HepG2 (cell line): ENCODE measurements at regions not wholly inside any gene's neighbourhood (a gene's known extent, or its start where the extent isn't known, plus 50 kb on each side); places are given as distances from the start of the nearest gene placed in this dataset.

Source experiments
- FOXK2 ChIP-seq: fragments of 450-650 bp; IDR thresholded peaks from 2 replicates; pipeline ENCODE4 v1.6.1; 2016
- ZNF343 ChIP-seq: sonication (generic); formaldehyde crosslinking; IDR thresholded peaks from 2 replicates; pipeline ENCODE4 v1.4.0; 2020; ENCODE audit warnings: mild to moderate bottlenecking, missing genetic modification reagents
- TF ChIP-seq, protein P1 (sequence below): IDR thresholded peaks from 2 replicates; pipeline ENCODE4 v1.6.1; 2016; ENCODE audit warnings: missing genetic modification reagents, missing compliant biosample characterization
- TF ChIP-seq, protein P2 (sequence below): sonication (generic); formaldehyde crosslinking; IDR thresholded peaks from 2 replicates; pipeline ENCODE4 v1.5.0; 2020; ENCODE audit warnings: mild to moderate bottlenecking, missing genetic modification reagents, moderate library complexity

DNA sequence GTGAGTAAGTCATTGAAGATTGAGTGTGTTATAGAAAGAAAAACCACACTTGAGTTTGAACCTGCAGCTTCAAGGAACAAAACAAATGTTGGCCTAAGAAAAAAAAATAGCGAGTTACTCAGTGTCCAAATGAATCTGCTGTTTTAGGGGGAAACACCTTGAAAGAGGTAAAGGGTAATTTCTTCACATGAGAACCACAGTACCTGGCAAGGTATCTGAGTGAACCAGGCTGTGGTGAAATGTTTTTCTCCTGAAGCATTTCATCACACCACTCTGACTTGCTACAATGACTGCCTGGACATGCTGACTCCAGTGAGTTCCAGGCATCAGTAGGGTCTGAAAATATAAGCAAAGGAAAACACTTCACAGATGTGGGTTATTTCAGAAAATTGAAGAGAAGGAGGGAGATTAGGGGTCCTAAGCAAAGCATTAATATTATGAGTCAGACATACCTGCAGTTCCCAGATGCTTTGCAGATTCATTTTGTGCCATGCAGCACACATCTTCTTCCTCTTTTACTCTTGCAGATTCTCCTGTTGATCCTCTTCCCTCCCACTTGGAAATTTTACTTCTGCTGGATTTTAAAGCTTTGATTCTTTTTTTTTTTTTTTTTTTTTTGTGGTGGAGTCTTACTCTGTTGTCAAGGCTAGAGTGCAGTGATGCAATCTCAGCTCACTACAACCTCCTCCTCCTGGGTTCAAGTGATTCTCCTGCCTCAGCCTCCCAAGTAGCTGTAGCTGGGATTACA is 206.2 kb upstream of the SGK1 start:
- TF ChIP-seq, protein P1, sequence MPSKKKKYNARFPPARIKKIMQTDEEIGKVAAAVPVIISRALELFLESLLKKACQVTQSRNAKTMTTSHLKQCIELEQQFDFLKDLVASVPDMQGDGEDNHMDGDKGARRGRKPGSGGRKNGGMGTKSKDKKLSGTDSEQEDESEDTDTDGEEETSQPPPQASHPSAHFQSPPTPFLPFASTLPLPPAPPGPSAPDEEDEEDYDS (CRISPR knock-in tag): no peak
- TF ChIP-seq ZNF343 (CRISPR knock-in tag) (no peak), FOXK2 (no peak)
- TF ChIP-seq, protein P2, sequence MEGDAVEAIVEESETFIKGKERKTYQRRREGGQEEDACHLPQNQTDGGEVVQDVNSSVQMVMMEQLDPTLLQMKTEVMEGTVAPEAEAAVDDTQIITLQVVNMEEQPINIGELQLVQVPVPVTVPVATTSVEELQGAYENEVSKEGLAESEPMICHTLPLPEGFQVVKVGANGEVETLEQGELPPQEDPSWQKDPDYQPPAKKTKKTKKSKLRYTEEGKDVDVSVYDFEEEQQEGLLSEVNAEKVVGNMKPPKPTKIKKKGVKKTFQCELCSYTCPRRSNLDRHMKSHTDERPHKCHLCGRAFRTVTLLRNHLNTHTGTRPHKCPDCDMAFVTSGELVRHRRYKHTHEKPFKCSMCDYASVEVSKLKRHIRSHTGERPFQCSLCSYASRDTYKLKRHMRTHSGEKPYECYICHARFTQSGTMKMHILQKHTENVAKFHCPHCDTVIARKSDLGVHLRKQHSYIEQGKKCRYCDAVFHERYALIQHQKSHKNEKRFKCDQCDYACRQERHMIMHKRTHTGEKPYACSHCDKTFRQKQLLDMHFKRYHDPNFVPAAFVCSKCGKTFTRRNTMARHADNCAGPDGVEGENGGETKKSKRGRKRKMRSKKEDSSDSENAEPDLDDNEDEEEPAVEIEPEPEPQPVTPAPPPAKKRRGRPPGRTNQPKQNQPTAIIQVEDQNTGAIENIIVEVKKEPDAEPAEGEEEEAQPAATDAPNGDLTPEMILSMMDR (CRISPR knock-in tag): no peak
